CD14-positive monocyte (primary cell): ENCODE measurements at regions not wholly inside any gene's neighbourhood (a gene's known extent, or its start where the extent isn't known, plus 50 kb on each side); places are given as distances from the start of the nearest gene placed in this dataset.

ENCODE experiments used
- DNase-seq, 3 donors: peaks; one replicate each; pipeline ENCODE4 v3.0.0-alpha.2; 2011 to 2022
- H2AFZ ChIP-seq: 2 replicates; pipeline ENCODE4 v1.6.0; 2012; ENCODE audit warnings: mild to moderate bottlenecking, low read depth, low read length, inconsistent platforms; ENCODE audit not compliant: insufficient read depth, poor library complexity, severe bottlenecking
- H3K27ac ChIP-seq, 2 donors: 1 replicate in 1 of 2; 2 replicates in 1 of 2; pipeline ENCODE4 v1.5.1; 2012 to 2013; ENCODE audit warnings: low read length in 2 of 2, control low read depth in 1 of 2, inconsistent platforms in 1 of 2, low read depth in 1 of 2, mild to moderate bottlenecking in 1 of 2
- H3K27me3 ChIP-seq, 2 donors: one replicate each; pipeline versions ENCODE4 v1.6.0 to v1.6.1; 2011 to 2013; ENCODE audit warnings: low read length in 2 of 2; ENCODE audit not compliant: control insufficient read depth in 2 of 2, insufficient read depth in 2 of 2
- H3K36me3 ChIP-seq, 2 donors: replicated peaks in 1 of 2; 1 replicate in 1 of 2; 2 replicates in 1 of 2; pipeline versions ENCODE4 v1.5.1 to v1.6.1; 2012 to 2013; ENCODE audit warnings: low read length in 2 of 2, control low read depth in 1 of 2, inconsistent platforms in 1 of 2, mild to moderate bottlenecking in 1 of 2; ENCODE audit not compliant: insufficient read depth in 2 of 2, control insufficient read depth in 1 of 2
- H3K4me1 ChIP-seq, 2 donors: 1 replicate in 1 of 2; 2 replicates in 1 of 2; pipeline versions ENCODE4 v1.5.1 to v1.6.1; 2012 to 2013; ENCODE audit warnings: low read length in 2 of 2, control low read depth in 1 of 2, inconsistent platforms in 1 of 2, mild to moderate bottlenecking in 1 of 2, moderate library complexity in 1 of 2; ENCODE audit not compliant: insufficient read depth in 2 of 2, control insufficient read depth in 1 of 2
- H3K4me2 ChIP-seq: replicated peaks from 2 replicates; pipeline ENCODE3; 2012; ENCODE audit warnings: low read length, moderate library complexity, mild to moderate bottlenecking; ENCODE audit not compliant: poor library complexity, severe bottlenecking; ENCODE audit errors: extremely low read depth
- H3K4me3 ChIP-seq, 3 experiments: fragments of 200-600 bp in 1 of 3; sonication (generic) in 1 of 3; replicated peaks in 1 of 3; 1 replicate in 2 of 3; 2 replicates in 1 of 3; pipeline ENCODE4 v1.5.1; 2011 to 2013; ENCODE audit warnings: low read length in 3 of 3, mild to moderate bottlenecking in 3 of 3, control low read depth in 2 of 3, low read depth in 2 of 3, inconsistent platforms in 1 of 3, moderate library complexity in 1 of 3
- H3K79me2 ChIP-seq: 2 replicates; pipeline ENCODE4 v1.6.0; 2012; ENCODE audit warnings: mild to moderate bottlenecking, control low read depth, inconsistent platforms, low read length, moderate library complexity; ENCODE audit not compliant: insufficient read depth
- H3K9ac ChIP-seq: 2 replicates; pipeline ENCODE4 v1.6.0; 2017; ENCODE audit warnings: low read length, mild to moderate bottlenecking; ENCODE audit not compliant: insufficient read depth, poor library complexity, severe bottlenecking
- H3K9me3 ChIP-seq, 2 donors: replicated peaks in 1 of 2; 1 replicate in 1 of 2; 2 replicates in 1 of 2; pipeline versions ENCODE4 v1.5.1 to v1.6.1; 2012 to 2013; ENCODE audit warnings: low read length in 2 of 2, control low read depth in 1 of 2; ENCODE audit not compliant: control insufficient read depth in 1 of 2, insufficient read depth in 1 of 2
- H4K20me1 ChIP-seq: 2 replicates; pipeline ENCODE4 v1.6.0; 2012; ENCODE audit warnings: mild to moderate bottlenecking, low read length, control low read depth, moderate library complexity; ENCODE audit not compliant: insufficient read depth
- H3K27ac Mint-ChIP-seq, 7 donors: one replicate each; pipeline ENCODE4 v1.8.0; 2020; ENCODE audit warnings: mild to moderate bottlenecking in 7 of 7, mixed read lengths in 7 of 7, moderate library complexity in 6 of 7, inconsistent platforms in 2 of 7
- H3K27me3 Mint-ChIP-seq, 3 donors: one replicate each; pipeline ENCODE4 v1.8.0; 2021 to 2022; ENCODE audit warnings: low read depth in 3 of 3, mild to moderate bottlenecking in 3 of 3, mixed read lengths in 3 of 3, moderate library complexity in 3 of 3, inconsistent platforms in 1 of 3
- H3K36me3 Mint-ChIP-seq, 2 donors: one replicate each; pipeline ENCODE4 v1.8.0; 2020; ENCODE audit warnings: mixed read lengths in 2 of 2, inconsistent platforms in 1 of 2, mild to moderate bottlenecking in 1 of 2
- H3K4me1 Mint-ChIP-seq: one replicate; pipeline ENCODE4 v1.8.0; 2020; ENCODE audit warnings: mild to moderate bottlenecking, mixed read lengths
- H3K4me3 Mint-ChIP-seq, 2 donors: one replicate each; pipeline ENCODE4 v1.8.0; 2020; ENCODE audit warnings: mild to moderate bottlenecking in 2 of 2, mixed read lengths in 2 of 2, moderate library complexity in 1 of 2
- H3K9me3 Mint-ChIP-seq, 7 donors: one replicate each; pipeline ENCODE4 v1.8.0; 2020 to 2022; ENCODE audit warnings: mixed read lengths in 7 of 7, mild to moderate bottlenecking in 6 of 7, moderate library complexity in 6 of 7, inconsistent platforms in 2 of 7
- CTCF ChIP-seq: fragments of 200-600 bp; IDR thresholded peaks from one replicate; pipeline ENCODE4 v1.8.0; 2022; ENCODE audit warnings: antibody characterized with exemption, mild to moderate bottlenecking
- WGBS: methylation state at CpG from one replicate; pipeline ENCODE4 v1.1.5; 2013; ENCODE audit warnings: missing lambda C conversion rate; ENCODE audit not compliant: insufficient coverage; 5-methylcytosine and 5-hydroxymethylcytosine counted together
- intact Hi-C, 2 donors: fragments of 100-400 bp; cut with micrococcal nuclease; formaldehyde crosslinking; loops; one replicate each; pipeline versions ENCODE4 v1.15.0 to v1.15.1; 2023

GRCh38 chr20:63093966-63094766, 87.4 kb upstream of the BHLHE23 start:
- DNase-seq: no peak
- Histone ChIP-seq H4K20me1 (no peaks in the 10 kb centered on the region), H3K36me3 (no peaks in the 10 kb centered on the region), H3K9ac (no peak overlapping the region), H3K79me2 (no peaks in the 10 kb centered on the region), H3K4me2 (no peak overlapping the region), H3K4me3 (no peak overlapping the region), H3K27me3 (no peaks in the 10 kb centered on the region), H3K27ac (no peak overlapping the region), H3K4me1 (no peaks in the 10 kb centered on the region), H3K9me3 (no peaks in the 10 kb centered on the region), H2AFZ (no peak overlapping the region)
- no peaks in the 10 kb centered on the region for H3K4me1 Mint-ChIP-seq
- no peak overlapping the region for H3K27ac Mint-ChIP-seq
- H3K4me3 Mint-ChIP-seq: no peak overlapping the region
- H3K9me3 Mint-ChIP-seq: no peaks in the 10 kb centered on the region
- intact Hi-C loops: no loop called here
- WGBS: 74% methylated on average over 23 of the region's 37 CpGs
- no peak for TF ChIP-seq CTCF
- H3K36me3 Mint-ChIP-seq: no peaks in the 10 kb centered on the region
- H3K27me3 Mint-ChIP-seq: peaks cover 0 to 7% (median 4%) of the 10 kb centered on the region in 3 donors

- H3K9ac ChIP-seq: no peak overlapping the region
- H3K9me3 Mint-ChIP-seq: no peaks in the 10 kb centered on the region
- H3K4me2 ChIP-seq: no peak overlapping the region
- no peaks in the 10 kb centered on the region for H3K9me3 ChIP-seq
- no peak overlapping the region for H2AFZ ChIP-seq
- H3K27ac ChIP-seq: no peak overlapping the region
- H3K4me3 ChIP-seq: no peak overlapping the region
- no peaks in the 10 kb centered on the region for H3K79me2 ChIP-seq
- DNase-seq: no peak
- no peaks in the 10 kb centered on the region for H3K36me3 ChIP-seq
- intact Hi-C loops: no loop called here
- peaks cover 0 to 7% (median 4%) of the 10 kb centered on the region in 3 donors for H3K27me3 Mint-ChIP-seq
- TF ChIP-seq CTCF: no peak
- no peaks in the 10 kb centered on the region for H3K36me3 Mint-ChIP-seq
- 78% methylated on average over 16 of the region's 25 CpGs for WGBS
- no peak overlapping the region for H3K27ac Mint-ChIP-seq
- H3K27me3 ChIP-seq: no peaks in the 10 kb centered on the region
- H3K4me3 Mint-ChIP-seq: no peak overlapping the region
- no peaks in the 10 kb centered on the region for H3K4me1 ChIP-seq
- H4K20me1 ChIP-seq: no peaks in the 10 kb centered on the region
- H3K4me1 Mint-ChIP-seq: no peaks in the 10 kb centered on the region
These were observed 86.0 kb upstream of the BHLHE23 start for GRCh38 chr20:63092660-63093215.
